ENCODE measurements at regions not wholly inside any gene's neighbourhood (a gene's known extent, or its start where the extent isn't known, plus 50 kb on each side); places are given as distances from the start of the nearest gene placed in this dataset.
"Not testable (repeated sequence)": the region's sequence is repeated elsewhere in the genome, so short reads cannot be mapped to it uniquely, and the experiment has no call there.

DNA sequence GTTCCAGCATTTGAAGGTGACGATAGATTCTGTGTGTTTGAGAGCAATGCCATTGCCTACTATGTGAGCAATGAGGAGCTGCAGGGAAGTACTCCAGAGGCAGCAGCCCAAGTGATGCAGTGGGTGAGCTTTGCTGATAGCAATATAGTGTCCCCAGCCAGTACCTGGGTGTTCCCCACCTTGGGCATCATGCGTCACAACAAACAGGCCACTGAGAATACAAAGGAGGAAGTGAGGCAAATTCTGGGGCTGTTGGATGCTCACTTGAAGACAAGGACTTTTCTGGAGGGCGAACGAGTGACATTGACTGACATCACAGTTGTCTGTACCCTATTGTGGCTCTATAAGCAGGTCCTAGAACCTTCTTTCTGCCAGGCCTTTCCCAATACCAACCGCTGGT lies 142.0 kb downstream of the PLS3 start:
- DNase-seq (ENCODE audit: low spot score): no peak

- DNase-seq (ENCODE audit: low spot score): no peak
Measured at GRCh38 chrX:115709039-115709438, 148.1 kb downstream of the PLS3 start.

GRCh38 chrX:115712484-115712883 lies 151.5 kb downstream of the PLS3 start:
- DNase-seq (ENCODE audit: low spot score): no peak

GRCh38 chrX:115713460-115713859 lies 152.5 kb downstream of the PLS3 start:
- no peak for DNase-seq (ENCODE audit: low spot score)

- DNase-seq (ENCODE audit: low spot score): peak; percentile 14
Measured at GRCh38 chrX:115719171-115719570, 158.2 kb downstream of the PLS3 start.

- DNase-seq (ENCODE audit: low spot score): not testable (repeated sequence)
Measured at GRCh38 chrX:115722724-115723433, 161.9 kb downstream of the PLS3 start.

DNA sequence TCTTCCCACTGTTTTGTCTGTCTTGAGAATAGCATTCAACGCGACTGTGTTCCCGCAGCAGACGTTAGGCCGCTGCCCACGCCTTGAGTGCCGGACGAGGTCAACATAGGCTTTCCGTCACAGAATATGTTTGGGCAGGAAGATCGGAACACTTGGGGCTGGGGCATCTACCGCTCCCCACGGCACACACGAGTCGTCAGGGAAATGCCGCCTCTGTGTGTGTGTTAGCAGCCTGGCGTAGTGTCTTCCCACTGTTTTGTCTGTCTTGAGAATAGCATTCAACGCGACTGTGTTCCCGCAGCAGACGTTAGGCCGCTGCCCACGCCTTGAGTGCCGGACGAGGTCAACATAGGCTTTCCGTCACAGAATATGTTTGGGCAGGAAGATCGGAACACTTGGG lies 164.4 kb downstream of the PLS3 start:
- not testable (repeated sequence) for DNase-seq (ENCODE audit: low spot score)

DNA sequence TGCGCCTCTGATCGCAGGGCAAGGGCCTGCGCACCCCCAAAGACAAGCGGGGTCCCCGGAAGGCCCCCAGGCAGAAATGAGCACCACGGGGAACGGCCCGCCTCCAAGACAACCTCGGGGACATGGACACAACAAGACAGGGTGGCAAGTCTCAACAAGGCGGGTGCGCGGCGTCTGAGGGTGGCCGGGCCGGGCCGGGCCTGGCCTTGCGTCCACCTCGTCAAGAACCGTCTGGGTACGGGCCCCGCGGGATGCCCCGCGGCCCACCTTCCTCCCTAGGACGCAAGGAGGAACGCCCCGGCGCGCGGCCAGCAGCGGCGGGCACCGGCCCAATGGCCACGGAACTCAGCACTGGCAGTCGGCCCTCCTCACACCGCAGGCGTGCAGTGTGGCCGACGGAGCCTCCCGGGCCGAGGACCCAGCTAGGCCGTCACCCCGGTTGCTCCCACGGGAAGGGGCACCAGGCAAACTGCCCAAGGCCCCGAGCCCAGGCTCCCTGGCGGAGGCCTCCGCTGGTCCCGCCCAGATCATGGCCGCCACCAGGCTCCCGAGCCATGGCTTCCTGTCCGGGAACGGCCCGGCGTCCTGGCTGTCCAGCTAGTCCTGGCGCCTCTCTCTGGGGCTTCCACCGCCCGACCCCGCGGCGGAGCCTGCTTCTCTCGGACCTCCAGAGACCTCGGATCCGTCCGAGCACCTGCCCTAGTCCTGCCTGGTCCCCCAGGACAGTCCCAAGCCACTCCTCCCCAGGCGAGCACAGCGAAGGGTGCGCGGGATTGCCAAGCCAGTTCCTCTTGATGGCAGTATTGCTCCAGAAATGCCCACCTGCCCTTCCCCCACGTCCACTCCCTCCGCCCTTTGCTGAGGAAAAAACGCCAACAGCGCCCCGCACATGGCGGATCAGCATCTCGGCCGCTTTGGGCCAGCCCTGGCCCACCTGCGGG lies 167.1 kb downstream of the PLS3 start:
- DNase-seq (ENCODE audit: low spot score): not testable (repeated sequence)

- not testable (repeated sequence) for DNase-seq (ENCODE audit: low spot score)
Measured at GRCh38 chrX:115732530-115732929, 171.6 kb downstream of the PLS3 start.

DNA sequence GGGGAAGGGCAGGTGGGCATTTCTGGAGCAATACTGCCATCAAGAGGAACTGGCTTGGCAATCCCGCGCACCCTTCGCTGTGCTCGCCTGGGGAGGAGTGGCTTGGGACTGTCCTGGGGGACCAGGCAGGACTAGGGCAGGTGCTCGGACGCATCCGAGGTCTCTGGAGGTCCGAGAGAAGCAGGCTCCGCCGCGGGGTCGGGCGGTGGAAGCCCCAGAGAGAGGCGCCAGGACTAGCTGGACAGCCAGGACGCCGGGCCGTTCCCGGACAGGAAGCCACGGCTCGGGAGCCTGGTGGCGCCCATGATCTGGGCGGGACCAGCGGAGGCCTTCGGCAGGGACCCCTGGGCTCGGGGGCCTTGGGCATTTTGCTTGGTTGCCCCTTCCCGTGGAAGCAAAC lies 174.3 kb downstream of the PLS3 start:
- DNase-seq (ENCODE audit: low spot score): not testable (repeated sequence)
